H9 (cell line): ENCODE measurements at regions not wholly inside any gene's neighbourhood (a gene's known extent, or its start where the extent isn't known, plus 50 kb on each side); places are given as distances from the start of the nearest gene placed in this dataset.

Experiments used
- DNase-seq: peaks from one replicate; pipeline ENCODE4 v3.0.0-alpha.2; 2017
- H2AFZ ChIP-seq: one replicate; pipeline ENCODE4 v1.6.1; 2013; ENCODE audit warnings: mild to moderate bottlenecking, low read length, control low read depth, moderate library complexity
- H2AK5ac ChIP-seq: 2 replicates; pipeline ENCODE4 v1.6.1; 2013; ENCODE audit warnings: low read length, control low read depth, mixed read lengths; ENCODE audit not compliant: insufficient read length
- H2BK120ac ChIP-seq: one replicate; pipeline ENCODE4 v1.6.1; 2013; ENCODE audit warnings: low read depth, mild to moderate bottlenecking, low read length, control low read depth, inconsistent platforms; ENCODE audit not compliant: poor library complexity, severe bottlenecking
- H2BK12ac ChIP-seq: 2 replicates; pipeline ENCODE4 v1.6.1; 2013; ENCODE audit warnings: low read length, control low read depth, mixed read lengths, low read depth; ENCODE audit not compliant: insufficient read length
- H2BK15ac ChIP-seq: 2 replicates; pipeline ENCODE4 v1.6.1; 2013; ENCODE audit warnings: low read depth, low read length, control low read depth
- H2BK20ac ChIP-seq: one replicate; pipeline ENCODE4 v1.6.1; 2013; ENCODE audit warnings: low read depth, mild to moderate bottlenecking, low read length, control low read depth, inconsistent platforms; ENCODE audit not compliant: poor library complexity, severe bottlenecking
- H2BK5ac ChIP-seq: 2 replicates; pipeline ENCODE4 v1.6.1; 2013; ENCODE audit warnings: low read length, control low read depth, mixed read lengths; ENCODE audit not compliant: insufficient read length
- H3K14ac ChIP-seq: 2 replicates; pipeline ENCODE4 v1.6.1; 2013; ENCODE audit warnings: low read length, control low read depth; ENCODE audit not compliant: insufficient read depth
- H3K18ac ChIP-seq: 2 replicates; pipeline ENCODE4 v1.6.1; 2013; ENCODE audit warnings: low read depth, mild to moderate bottlenecking, mixed read lengths, low read length, control low read depth; ENCODE audit not compliant: insufficient read length
- H3K23ac ChIP-seq: 2 replicates; pipeline ENCODE4 v1.6.1; 2013; ENCODE audit warnings: low read length, control low read depth, mixed read lengths, low read depth; ENCODE audit not compliant: insufficient read length
- H3K23me2 ChIP-seq: 2 replicates; pipeline ENCODE4 v1.6.1; 2013; ENCODE audit warnings: low read depth, mild to moderate bottlenecking, mixed read lengths, low read length, control low read depth; ENCODE audit not compliant: insufficient read length, poor library complexity, severe bottlenecking
- H3K27ac ChIP-seq: 2 replicates; pipeline ENCODE4 v1.5.1; 2013; ENCODE audit warnings: low read length, control low read depth, mixed read lengths, low read depth; ENCODE audit not compliant: insufficient read length
- H3K27me3 ChIP-seq: 2 replicates; pipeline ENCODE4 v1.6.1; 2013; ENCODE audit warnings: low read length, control low read depth, inconsistent platforms; ENCODE audit not compliant: insufficient read depth
- H3K4ac ChIP-seq: 2 replicates; pipeline ENCODE4 v1.6.1; 2013; ENCODE audit warnings: low read depth, mild to moderate bottlenecking, control low read depth, inconsistent platforms, low read length, moderate library complexity
- H3K4me1 ChIP-seq: 2 replicates; pipeline ENCODE4 v1.6.1; 2013; ENCODE audit warnings: low read length, control low read depth, inconsistent platforms; ENCODE audit not compliant: insufficient read depth
- H3K4me2 ChIP-seq: 2 replicates; pipeline ENCODE4 v1.6.1; 2013; ENCODE audit warnings: low read length, control low read depth, mixed read lengths; ENCODE audit not compliant: insufficient read length, insufficient read depth
- H3K56ac ChIP-seq: 2 replicates; pipeline ENCODE4 v1.6.1; 2013; ENCODE audit warnings: low read depth, mild to moderate bottlenecking, mixed read lengths, low read length, control low read depth; ENCODE audit not compliant: insufficient read length
- H3K79me1 ChIP-seq: 2 replicates; pipeline ENCODE4 v1.6.1; 2013; ENCODE audit warnings: low read depth, mild to moderate bottlenecking, moderate library complexity, low read length, control low read depth, inconsistent platforms; ENCODE audit not compliant: insufficient read depth, poor library complexity, severe bottlenecking
- H3K79me2 ChIP-seq: 2 replicates; pipeline ENCODE4 v1.6.1; 2013; ENCODE audit warnings: low read length, control low read depth, inconsistent platforms; ENCODE audit not compliant: insufficient read depth
- H3K9ac ChIP-seq: 2 replicates; pipeline ENCODE4 v1.6.1; 2013; ENCODE audit warnings: low read length, control low read depth, mixed read lengths; ENCODE audit not compliant: insufficient read length; ENCODE audit errors: extremely low read depth
- H3K9me3 ChIP-seq: one replicate; pipeline ENCODE4 v1.6.1; 2013; ENCODE audit warnings: low read depth, low read length, inconsistent platforms; ENCODE audit not compliant: control insufficient read depth
- H3T11ph ChIP-seq: one replicate; pipeline ENCODE4 v1.6.1; 2013; ENCODE audit warnings: mild to moderate bottlenecking, low read length, control low read depth, inconsistent platforms
- H4K20me1 ChIP-seq: one replicate; pipeline ENCODE4 v1.6.1; 2013; ENCODE audit not compliant: control insufficient read depth, insufficient read length, insufficient read depth
- H4K5ac ChIP-seq: 2 replicates; pipeline ENCODE4 v1.6.1; 2013; ENCODE audit warnings: low read depth, mild to moderate bottlenecking, mixed read lengths, low read length, control low read depth; ENCODE audit not compliant: insufficient read length
- H4K8ac ChIP-seq: replicated peaks from 2 replicates; pipeline ENCODE4 v1.6.1; 2013; ENCODE audit warnings: low read length, control low read depth, mixed read lengths, low read depth; ENCODE audit not compliant: insufficient read length
- H4K91ac ChIP-seq: 2 replicates; pipeline ENCODE4 v1.6.1; 2013; ENCODE audit warnings: low read depth, mild to moderate bottlenecking, moderate library complexity, mixed read lengths, low read length, control low read depth; ENCODE audit not compliant: insufficient read length
- H3K27ac Mint-ChIP-seq, 3 experiments: 2 replicates in 2 of 3; 3 replicates in 1 of 3; pipeline ENCODE4 v1.8.0; 2020 to 2021; ENCODE audit warnings: mixed read lengths in 3 of 3, mild to moderate bottlenecking in 1 of 3, moderate library complexity in 1 of 3
- H3K27me3 Mint-ChIP-seq: 2 replicates; pipeline ENCODE4 v1.8.0; 2021; ENCODE audit warnings: low read depth, mild to moderate bottlenecking, moderate library complexity, mixed read lengths
- H3K36me3 Mint-ChIP-seq, 3 experiments: 2 replicates in 2 of 3; 3 replicates in 1 of 3; pipeline ENCODE4 v1.8.0; 2020 to 2021; ENCODE audit warnings: low read depth in 3 of 3, mixed read lengths in 3 of 3; ENCODE audit not compliant: insufficient read depth in 1 of 3
- H3K4me1 Mint-ChIP-seq, 2 experiments: 2 replicates each; pipeline ENCODE4 v1.8.0; 2020; ENCODE audit warnings: mixed read lengths in 2 of 2
- H3K4me3 Mint-ChIP-seq, 2 experiments: 2 replicates in 1 of 2; 3 replicates in 1 of 2; pipeline ENCODE4 v1.8.0; 2020 to 2021; ENCODE audit warnings: mild to moderate bottlenecking in 2 of 2, mixed read lengths in 2 of 2, moderate library complexity in 1 of 2
- H3K9me3 Mint-ChIP-seq, 2 experiments: 2 replicates in 1 of 2; 3 replicates in 1 of 2; pipeline ENCODE4 v1.8.0; 2020; ENCODE audit warnings: mild to moderate bottlenecking in 2 of 2, mixed read lengths in 2 of 2, moderate library complexity in 1 of 2
- WGBS: extraction: QIAGEN DNeasy Blood & Tissue Kit; methylation state at CpG from one replicate; pipeline ENCODE4 v1.1.7; 2013; ENCODE audit warnings: missing lambda C conversion rate, low lambda C conversion rate, mixed read lengths; ENCODE audit not compliant: insufficient read length; ENCODE audit errors: extremely low coverage; 5-methylcytosine and 5-hydroxymethylcytosine counted together
- TF ChIP-seq, protein P1 (sequence below): fragments of 200-600 bp; sonication (generic); conservative IDR thresholded peaks from 3 replicates; pipeline ENCODE4 v1.8.0; 2021; ENCODE audit warnings: antibody characterized with exemption, mild to moderate bottlenecking

DNA sequence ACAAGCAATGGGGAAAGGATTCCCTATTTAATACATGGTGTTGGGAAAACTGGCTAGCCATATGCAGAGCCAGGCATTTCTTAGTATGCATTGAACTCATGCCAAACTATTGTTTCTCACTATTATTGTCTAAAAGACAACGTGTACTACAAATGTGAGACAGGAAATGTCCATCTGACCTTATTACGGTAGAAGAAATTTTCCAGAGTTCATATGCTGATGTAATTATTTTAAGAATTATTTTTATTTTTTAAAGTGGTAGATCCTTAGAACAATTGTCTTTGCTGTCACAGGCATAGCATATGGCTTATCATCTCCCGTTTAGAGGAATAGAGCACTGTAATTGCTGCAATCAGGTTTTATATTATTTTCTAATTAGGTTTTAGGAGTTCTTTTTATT is 75.2 kb upstream of the S1PR1 start:
- Histone ChIP-seq H3K9me3 (no peaks in the 10 kb centered on the region), H3K4me2 (no peak overlapping the region), H3K9ac (no peak overlapping the region), H3K27ac (no peak overlapping the region), H2BK120ac (no peak overlapping the region), H2BK20ac (no peak overlapping the region), H4K8ac (no peak overlapping the region), H3K14ac (no peak overlapping the region), H4K91ac (no peak overlapping the region), H2BK15ac (no peak overlapping the region), H3T11ph (no peak overlapping the region), H3K4ac (no peak overlapping the region), H4K20me1 (no peaks in the 10 kb centered on the region), H2BK5ac (no peak overlapping the region), H3K56ac (no peak overlapping the region), H2AK5ac (no peak overlapping the region), H3K27me3 (no peaks in the 10 kb centered on the region), H4K5ac (no peak overlapping the region), H3K18ac (no peak overlapping the region), H3K79me1 (no peaks in the 10 kb centered on the region), H2BK12ac (no peak overlapping the region), H3K23ac (no peak overlapping the region), H3K23me2 (no peaks in the 10 kb centered on the region), H2AFZ (no peak overlapping the region), H3K79me2 (no peaks in the 10 kb centered on the region), H3K4me1 (no peaks in the 10 kb centered on the region)
- Mint-ChIP-seq H3K36me3 (no peaks in the 10 kb centered on the region), H3K4me1 (peaks cover 8 to 14% of the 10 kb centered on the region in 2 experiments), H3K9me3 (no peaks in the 10 kb centered on the region), H3K27ac (no peak overlapping the region), H3K27me3 (peaks cover 2% of the 10 kb centered on the region; the same call in 1 of the 2 replicates), H3K4me3 (no peak overlapping the region)
- WGBS: no CpG with 5 or more reads among the region's 3 CpGs
- TF ChIP-seq, protein P1, sequence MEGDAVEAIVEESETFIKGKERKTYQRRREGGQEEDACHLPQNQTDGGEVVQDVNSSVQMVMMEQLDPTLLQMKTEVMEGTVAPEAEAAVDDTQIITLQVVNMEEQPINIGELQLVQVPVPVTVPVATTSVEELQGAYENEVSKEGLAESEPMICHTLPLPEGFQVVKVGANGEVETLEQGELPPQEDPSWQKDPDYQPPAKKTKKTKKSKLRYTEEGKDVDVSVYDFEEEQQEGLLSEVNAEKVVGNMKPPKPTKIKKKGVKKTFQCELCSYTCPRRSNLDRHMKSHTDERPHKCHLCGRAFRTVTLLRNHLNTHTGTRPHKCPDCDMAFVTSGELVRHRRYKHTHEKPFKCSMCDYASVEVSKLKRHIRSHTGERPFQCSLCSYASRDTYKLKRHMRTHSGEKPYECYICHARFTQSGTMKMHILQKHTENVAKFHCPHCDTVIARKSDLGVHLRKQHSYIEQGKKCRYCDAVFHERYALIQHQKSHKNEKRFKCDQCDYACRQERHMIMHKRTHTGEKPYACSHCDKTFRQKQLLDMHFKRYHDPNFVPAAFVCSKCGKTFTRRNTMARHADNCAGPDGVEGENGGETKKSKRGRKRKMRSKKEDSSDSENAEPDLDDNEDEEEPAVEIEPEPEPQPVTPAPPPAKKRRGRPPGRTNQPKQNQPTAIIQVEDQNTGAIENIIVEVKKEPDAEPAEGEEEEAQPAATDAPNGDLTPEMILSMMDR: no peak
- no peak for DNase-seq
